ENCODE measurements at regions not wholly inside any gene's neighbourhood (a gene's known extent, or its start where the extent isn't known, plus 50 kb on each side); places are given as distances from the start of the nearest gene placed in this dataset.

DNA sequence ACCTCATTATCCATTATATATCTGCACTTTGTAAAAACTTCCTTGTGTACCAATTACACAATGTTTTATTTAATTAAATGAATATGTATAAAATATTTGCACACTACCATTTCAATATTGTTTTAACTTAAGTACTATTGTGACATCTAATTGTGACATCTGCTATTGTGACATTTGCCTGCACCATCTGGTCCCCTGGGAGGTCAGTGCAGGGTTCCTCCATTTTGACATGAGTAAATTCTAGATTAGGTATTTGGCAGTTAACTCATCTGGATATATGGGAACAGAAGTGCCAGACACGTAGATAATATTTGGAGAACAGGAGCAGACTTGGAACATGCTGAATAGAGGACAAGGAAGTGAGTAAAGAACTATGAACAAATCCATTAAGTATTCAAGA is 332.1 kb downstream of the VGLL3 start:
- TF ChIP-seq EZH2 (IDR thresholded peaks at IDR 0.05; ENCODE audit: borderline replicate concordance, insufficient read depth, low read depth, low read length, poor library complexity, severe bottlenecking) (no peak), CTCF (IDR thresholded peaks at IDR 0.05) (no peak)
- H3K27me3 ChIP-seq (replicated peaks in 1 of 4; ENCODE audit: control extremely low read depth in 1 of 4, control insufficient read depth in 3 of 4, insufficient read depth in 4 of 4, low read length in 3 of 4): no peaks in the 10 kb centered on the region
- intact Hi-C loops (cut with micrococcal nuclease): no loop called here
- no peak overlapping the region for H3K4me3 ChIP-seq (ENCODE audit: control extremely low read depth in 1 of 5, extremely low read depth in 1 of 5, insufficient read depth in 1 of 5, low read depth in 2 of 5, low read length in 4 of 5)
- H2AFZ ChIP-seq (ENCODE audit: insufficient read depth, low read depth, low read length, poor library complexity, severe bottlenecking): no peak overlapping the region
- H3K4me1 ChIP-seq (ENCODE audit: control insufficient read depth in 2 of 2, insufficient read depth in 2 of 2, low read length in 2 of 2): no peaks in the 10 kb centered on the region
- no peak overlapping the region for H3K9ac ChIP-seq (ENCODE audit: low read length)
- ChIA-PET POLR2A (no interaction called here), CTCF (interaction anchor here (0.7 kb wide), 1 partner anchor 105 kb away, joined by 6 read pairs; no protein-coding TSS in a partner anchor)
- no peaks in the 10 kb centered on the region for H3K9me3 ChIP-seq (ENCODE audit: control extremely low read depth in 1 of 3, control insufficient read depth in 2 of 3, insufficient read depth in 1 of 3, low read length in 2 of 3)
- H3K4me1 Mint-ChIP-seq: no peaks in the 10 kb centered on the region
- H3K4me3 Mint-ChIP-seq: no peak overlapping the region
- no peaks in the 10 kb centered on the region for H3K27me3 Mint-ChIP-seq
- no CpG with 5 or more reads among the region's 1 CpG for WGBS (ENCODE audit: insufficient coverage)
- ATAC-seq (ENCODE audit: low read depth) (no peak), DNase-seq (no peak)
- no peaks in the 10 kb centered on the region for H3K36me3 ChIP-seq (replicated peaks in 1 of 2; ENCODE audit: control extremely low read depth in 1 of 2, control insufficient read depth in 1 of 2, extremely low read depth in 1 of 2, insufficient read depth in 2 of 2, low read length in 1 of 2)
- H3K4me2 ChIP-seq (replicated peaks; ENCODE audit: low read depth, low read length, poor library complexity, severe bottlenecking): no peak overlapping the region
- H3K79me2 ChIP-seq (ENCODE audit: control insufficient read depth, insufficient read depth, low read length): no peaks in the 10 kb centered on the region
- H3K27ac ChIP-seq (ENCODE audit: low read length in 2 of 2): no peak overlapping the region
- H3K9me3 Mint-ChIP-seq (ENCODE audit: insufficient read depth): no peaks in the 10 kb centered on the region
- H4K20me1 ChIP-seq (ENCODE audit: control insufficient read depth, insufficient read depth, low read length, poor library complexity, severe bottlenecking): no peaks in the 10 kb centered on the region
- H3K27ac Mint-ChIP-seq: no peak overlapping the region

- H3K27me3 ChIP-seq (replicated peaks in 1 of 4; ENCODE audit: control extremely low read depth in 1 of 4, control insufficient read depth in 3 of 4, insufficient read depth in 4 of 4, low read length in 3 of 4): no peaks in the 10 kb centered on the region
- intact Hi-C loops (cut with micrococcal nuclease): no loop called here
- no peaks in the 10 kb centered on the region for H3K4me1 ChIP-seq (ENCODE audit: control insufficient read depth in 2 of 2, insufficient read depth in 2 of 2, low read length in 2 of 2)
- no peaks in the 10 kb centered on the region for H4K20me1 ChIP-seq (ENCODE audit: control insufficient read depth, insufficient read depth, low read length, poor library complexity, severe bottlenecking)
- ATAC-seq (ENCODE audit: low read depth) (no peak), DNase-seq (no peak)
- H3K79me2 ChIP-seq (ENCODE audit: control insufficient read depth, insufficient read depth, low read length): no peaks in the 10 kb centered on the region
- POLR2A ChIA-PET: no interaction called here
- CTCF ChIA-PET: no interaction called here
- H3K4me2 ChIP-seq (replicated peaks; ENCODE audit: low read depth, low read length, poor library complexity, severe bottlenecking): no peak overlapping the region
- no peak overlapping the region for H3K4me3 Mint-ChIP-seq
- no peak overlapping the region for H3K9ac ChIP-seq (ENCODE audit: low read length)
- H3K4me1 Mint-ChIP-seq: no peaks in the 10 kb centered on the region
- 95% methylated on average over 6 of the region's 6 CpGs for WGBS (ENCODE audit: insufficient coverage)
- H2AFZ ChIP-seq (ENCODE audit: insufficient read depth, low read depth, low read length, poor library complexity, severe bottlenecking): no peak overlapping the region
- no peak overlapping the region for H3K27ac Mint-ChIP-seq
- H3K36me3 ChIP-seq (replicated peaks in 1 of 2; ENCODE audit: control extremely low read depth in 1 of 2, control insufficient read depth in 1 of 2, extremely low read depth in 1 of 2, insufficient read depth in 2 of 2, low read length in 1 of 2): no peaks in the 10 kb centered on the region
- H3K9me3 ChIP-seq (ENCODE audit: control extremely low read depth in 1 of 3, control insufficient read depth in 2 of 3, insufficient read depth in 1 of 3, low read length in 2 of 3): no peaks in the 10 kb centered on the region
- H3K27ac ChIP-seq (ENCODE audit: low read length in 2 of 2): no peak overlapping the region
- no peaks in the 10 kb centered on the region for H3K27me3 Mint-ChIP-seq
- TF ChIP-seq CTCF (IDR thresholded peaks at IDR 0.05): no peak
- no peak for TF ChIP-seq EZH2 (IDR thresholded peaks at IDR 0.05; ENCODE audit: borderline replicate concordance, insufficient read depth, low read depth, low read length, poor library complexity, severe bottlenecking)
- no peak overlapping the region for H3K4me3 ChIP-seq (ENCODE audit: control extremely low read depth in 1 of 5, extremely low read depth in 1 of 5, insufficient read depth in 1 of 5, low read depth in 2 of 5, low read length in 4 of 5)
- H3K9me3 Mint-ChIP-seq (ENCODE audit: insufficient read depth): no peaks in the 10 kb centered on the region
Measured at GRCh38 chr3:86654806-86655460, 336.0 kb downstream of the VGLL3 start.
